Spleen (tissue), 11 donors: ENCODE measurements at regions not wholly inside any gene's neighbourhood (a gene's known extent, or its start where the extent isn't known, plus 50 kb on each side); places are given as distances from the start of the nearest gene placed in this dataset.

ENCODE experiments used
- DNase-seq: peaks from one replicate; pipeline ENCODE4 v3.0.0-alpha.2; 2020
- H3K27ac ChIP-seq, 8 donors: fragments of 200-600 bp; sonication (generic) in 7 of 8; 1 replicate in 4 of 8; 2 replicates in 4 of 8; pipeline versions ENCODE4 v1.5.0 to v1.8.0; 2016 to 2021; ENCODE audit warnings: inconsistent platforms in 4 of 8, mild to moderate bottlenecking in 4 of 8, moderate library complexity in 1 of 8
- H3K27me3 ChIP-seq, 7 donors: fragments of 200-600 bp; sonication (generic) in 6 of 7; replicated peaks in 1 of 7; 1 replicate in 4 of 7; 2 replicates in 3 of 7; pipeline versions ENCODE4 v1.5.0 to v1.8.0; 2016 to 2021; ENCODE audit warnings: inconsistent platforms in 3 of 7, mild to moderate bottlenecking in 1 of 7
- H3K36me3 ChIP-seq, 6 donors: fragments of 200-600 bp; sonication (generic) in 5 of 6; 1 replicate in 4 of 6; 2 replicates in 2 of 6; pipeline versions ENCODE4 v1.5.0 to v1.8.0; 2016 to 2021; ENCODE audit warnings: inconsistent platforms in 2 of 6
- H3K4me1 ChIP-seq, 6 donors: fragments of 200-600 bp; sonication (generic) in 5 of 6; 1 replicate in 3 of 6; 2 replicates in 3 of 6; pipeline versions ENCODE4 v1.5.0 to v1.8.0; 2016 to 2021; ENCODE audit warnings: inconsistent platforms in 3 of 6
- H3K4me3 ChIP-seq, 8 donors: fragments of 200-600 bp; sonication (generic) in 7 of 8; 1 replicate in 4 of 8; 2 replicates in 4 of 8; pipeline versions ENCODE4 v1.5.0 to v1.8.0; 2016 to 2021; ENCODE audit warnings: inconsistent platforms in 4 of 8, mild to moderate bottlenecking in 4 of 8, moderate library complexity in 2 of 8
- H3K9me3 ChIP-seq, 8 donors: fragments of 200-600 bp; sonication (generic) in 7 of 8; 1 replicate in 4 of 8; 2 replicates in 4 of 8; pipeline versions ENCODE4 v1.5.0 to v1.8.0; 2016 to 2021; ENCODE audit warnings: inconsistent platforms in 4 of 8
- CTCF ChIP-seq, 11 experiments: fragments of 200-600 bp in 7 of 11; fragments of 450-650 bp in 4 of 11; sonication (generic) in 4 of 11; IDR thresholded peaks in 8 of 11; conservative IDR thresholded peaks in 3 of 11; 1 replicate in 7 of 11; 2 replicates in 4 of 11; pipeline versions ENCODE4 v1.4.0 to v1.8.0; 2016 to 2021; ENCODE audit warnings: antibody characterized with exemption in 11 of 11, inconsistent platforms in 4 of 11, mild to moderate bottlenecking in 1 of 11
- POLR2A ChIP-seq, 3 donors: fragments of 450-650 bp; IDR thresholded peaks; one replicate each; pipeline ENCODE4 v1.5.1; 2017; ENCODE audit warnings: antibody characterized with exemption in 3 of 3, mild to moderate bottlenecking in 1 of 3
- POLR2AphosphoS5 ChIP-seq, 3 donors: sonication (generic); formaldehyde crosslinking; IDR thresholded peaks; one replicate each; pipeline ENCODE4 v1.5.1; 2017; ENCODE audit warnings: antibody characterized with exemption in 3 of 3
- WGBS, 5 donors: extraction: QIAGEN DNeasy Blood & Tissue Kit in 3 of 5; methylation state at CpG; one replicate each; pipeline versions ENCODE4 v1.1.5 to v1.1.7; 2013 to 2018; 5-methylcytosine and 5-hydroxymethylcytosine counted together
- intact Hi-C: fragments of 100-400 bp; cut with DNase I; formaldehyde crosslinking; loops from one replicate; pipeline ENCODE4 v1.15.0; 2023; ENCODE audit warnings: low total_unique reads
- donor health status: healthy with polysubstance abuse.
- donor health status: DM: no; HTN: no; CAD: no; lungs with moderate emphysema.
- donor health status: DM: no; HTN: no; CAD: no.
- donor health status: Bipolar disorder and iron deficiency.
- donor health status: healthy.
- donor health status: DM: no; HTN: no; CAD: no.
- donor health status: DM: yes; HTN: yes; CAD: no.

GRCh38 chr6:43869792-43870659, 100.0 kb downstream of the VEGFA start:
- H3K36me3 ChIP-seq = no peaks in the 10 kb centered on the region
- H3K27ac ChIP-seq = no peak overlapping the region
- intact Hi-C loops = no loop called here
- peak; percentile 29 for DNase-seq
- no peak for TF ChIP-seq POLR2AphosphoS5 (IDR thresholded peaks at IDR 0.05)
- no peak for TF ChIP-seq CTCF (IDR thresholded peaks at IDR 0.05 in 8 of 11, conservative IDR thresholded peaks at IDR 0.05 in 3 of 11)
- TF ChIP-seq POLR2A (IDR thresholded peaks at IDR 0.05) = no peak
- 73 to 85% (median 75%) methylated on average over 5 to 8 of the region's 8 CpGs for WGBS, 5 donors
- peaks cover 0 to 16% (median 2%) of the 10 kb centered on the region in 7 donors for H3K27me3 ChIP-seq
- no peaks in the 10 kb centered on the region for H3K9me3 ChIP-seq
- no peaks in the 10 kb centered on the region for H3K4me1 ChIP-seq
- H3K4me3 ChIP-seq = no peak overlapping the region

- H3K4me1 ChIP-seq = no peaks in the 10 kb centered on the region
- no peaks in the 10 kb centered on the region for H3K36me3 ChIP-seq
- peaks cover 0 to 24% (median 2%) of the 10 kb centered on the region in 7 donors for H3K27me3 ChIP-seq
- no peak overlapping the region for H3K27ac ChIP-seq
- DNase-seq = peak; percentile 57
- TF ChIP-seq POLR2AphosphoS5 (IDR thresholded peaks at IDR 0.05) (no peak), POLR2A (IDR thresholded peaks at IDR 0.05) (no peak), CTCF (IDR thresholded peaks at IDR 0.05 in 8 of 11, conservative IDR thresholded peaks at IDR 0.05 in 3 of 11) (no peak)
- H3K9me3 ChIP-seq = no peaks in the 10 kb centered on the region
- no peak overlapping the region for H3K4me3 ChIP-seq
- 74 to 83% (median 80%) methylated on average over 8 to 12 of the region's 12 CpGs for WGBS, 5 donors
- intact Hi-C loops = no loop called here
These were observed 99.2 kb downstream of the VEGFA start for GRCh38 chr6:43869079-43869710.

- Histone ChIP-seq H3K27me3 (peaks cover 0 to 29% (median 2%) of the 10 kb centered on the region in 7 donors), H3K9me3 (no peaks in the 10 kb centered on the region), H3K4me1 (no peaks in the 10 kb centered on the region), H3K27ac (no peak overlapping the region), H3K4me3 (no peak overlapping the region), H3K36me3 (no peaks in the 10 kb centered on the region)
- intact Hi-C loops = no loop called here
- 92 to 96% (median 94%) methylated on average over 6 of the region's 6 CpGs for WGBS, 5 donors
- TF ChIP-seq POLR2AphosphoS5 (IDR thresholded peaks at IDR 0.05) = no peak
- TF ChIP-seq CTCF (IDR thresholded peaks at IDR 0.05 in 8 of 11, conservative IDR thresholded peaks at IDR 0.05 in 3 of 11) = no peak
- no peak for TF ChIP-seq POLR2A (IDR thresholded peaks at IDR 0.05)
- peak; percentile 21 for DNase-seq
These were observed 98.5 kb downstream of the VEGFA start for GRCh38 chr6:43868467-43868866.

- Histone ChIP-seq H3K9me3 (no peaks in the 10 kb centered on the region), H3K27ac (no peak overlapping the region), H3K4me3 (no peak overlapping the region), H3K27me3 (peaks cover 0 to 29% (median 2%) of the 10 kb centered on the region in 7 donors), H3K4me1 (no peaks in the 10 kb centered on the region), H3K36me3 (no peaks in the 10 kb centered on the region)
- TF ChIP-seq POLR2A (IDR thresholded peaks at IDR 0.05) = no peak
- TF ChIP-seq CTCF (IDR thresholded peaks at IDR 0.05 in 8 of 11, conservative IDR thresholded peaks at IDR 0.05 in 3 of 11) = no peak
- peak; percentile 14 for DNase-seq
- WGBS, 5 donors = 79 to 95% (median 90%) methylated on average over 5 of the region's 5 CpGs
- intact Hi-C loops = no loop called here
These were observed 98.0 kb downstream of the VEGFA start for GRCh38 chr6:43867996-43868395.
